ENCODE measurements at regions not wholly inside any gene's neighbourhood (a gene's known extent, or its start where the extent isn't known, plus 50 kb on each side); places are given as distances from the start of the nearest gene placed in this dataset.

- TF ChIP-seq, protein P1, sequence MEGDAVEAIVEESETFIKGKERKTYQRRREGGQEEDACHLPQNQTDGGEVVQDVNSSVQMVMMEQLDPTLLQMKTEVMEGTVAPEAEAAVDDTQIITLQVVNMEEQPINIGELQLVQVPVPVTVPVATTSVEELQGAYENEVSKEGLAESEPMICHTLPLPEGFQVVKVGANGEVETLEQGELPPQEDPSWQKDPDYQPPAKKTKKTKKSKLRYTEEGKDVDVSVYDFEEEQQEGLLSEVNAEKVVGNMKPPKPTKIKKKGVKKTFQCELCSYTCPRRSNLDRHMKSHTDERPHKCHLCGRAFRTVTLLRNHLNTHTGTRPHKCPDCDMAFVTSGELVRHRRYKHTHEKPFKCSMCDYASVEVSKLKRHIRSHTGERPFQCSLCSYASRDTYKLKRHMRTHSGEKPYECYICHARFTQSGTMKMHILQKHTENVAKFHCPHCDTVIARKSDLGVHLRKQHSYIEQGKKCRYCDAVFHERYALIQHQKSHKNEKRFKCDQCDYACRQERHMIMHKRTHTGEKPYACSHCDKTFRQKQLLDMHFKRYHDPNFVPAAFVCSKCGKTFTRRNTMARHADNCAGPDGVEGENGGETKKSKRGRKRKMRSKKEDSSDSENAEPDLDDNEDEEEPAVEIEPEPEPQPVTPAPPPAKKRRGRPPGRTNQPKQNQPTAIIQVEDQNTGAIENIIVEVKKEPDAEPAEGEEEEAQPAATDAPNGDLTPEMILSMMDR (IDR thresholded peaks at IDR 0.05; ENCODE audit: borderline replicate concordance, insufficient read depth, low read depth, low read length): no peak
- no peak overlapping the region for H3K4me3 ChIP-seq (ENCODE audit: low read depth, low read length)
Observed at GRCh38 chr1:193767886-193768285, 581.5 kb upstream of the B3GALT2 start.

- TF ChIP-seq, protein P1 (IDR thresholded peaks at IDR 0.05; ENCODE audit: borderline replicate concordance, insufficient read depth, low read depth, low read length): no peak
- no peak overlapping the region for H3K4me3 ChIP-seq (ENCODE audit: low read depth, low read length)
Observed at GRCh38 chr1:193766329-193766728, 579.9 kb upstream of the B3GALT2 start.

- TF ChIP-seq, protein P1 (IDR thresholded peaks at IDR 0.05; ENCODE audit: borderline replicate concordance, insufficient read depth, low read depth, low read length): no peak
- no peak overlapping the region for H3K4me3 ChIP-seq (ENCODE audit: low read depth, low read length)
Observed at GRCh38 chr1:193763266-193763665, 576.9 kb upstream of the B3GALT2 start.

GRCh38 chr1:193762236-193762635 lies 575.8 kb upstream of the B3GALT2 start:
- TF ChIP-seq, protein P1 (IDR thresholded peaks at IDR 0.05; ENCODE audit: borderline replicate concordance, insufficient read depth, low read depth, low read length): no peak
- no peak overlapping the region for H3K4me3 ChIP-seq (ENCODE audit: low read depth, low read length)

DNA sequence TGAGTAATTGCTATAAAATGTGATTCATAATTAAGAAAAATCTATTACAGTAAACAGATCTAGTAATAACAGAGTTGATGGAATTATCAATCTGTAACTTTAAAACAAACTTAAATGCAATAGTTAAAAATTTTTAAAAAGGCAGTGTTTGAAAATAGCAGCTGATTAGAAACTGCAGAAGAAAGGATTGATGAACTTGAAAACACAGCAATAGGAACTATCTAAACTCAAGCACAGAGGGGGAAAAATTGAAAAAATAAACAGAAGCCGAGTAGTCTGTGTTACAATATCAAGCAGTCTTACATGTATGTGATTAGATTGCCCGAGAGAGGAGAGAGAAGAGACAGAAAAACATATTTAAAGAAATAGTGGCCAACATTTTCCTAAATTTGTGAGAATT lies 569.0 kb upstream of the B3GALT2 start:
- TF ChIP-seq, protein P1 (IDR thresholded peaks at IDR 0.05; ENCODE audit: borderline replicate concordance, insufficient read depth, low read depth, low read length): no peak
- H3K4me3 ChIP-seq (ENCODE audit: low read depth, low read length): no peak overlapping the region

DNA sequence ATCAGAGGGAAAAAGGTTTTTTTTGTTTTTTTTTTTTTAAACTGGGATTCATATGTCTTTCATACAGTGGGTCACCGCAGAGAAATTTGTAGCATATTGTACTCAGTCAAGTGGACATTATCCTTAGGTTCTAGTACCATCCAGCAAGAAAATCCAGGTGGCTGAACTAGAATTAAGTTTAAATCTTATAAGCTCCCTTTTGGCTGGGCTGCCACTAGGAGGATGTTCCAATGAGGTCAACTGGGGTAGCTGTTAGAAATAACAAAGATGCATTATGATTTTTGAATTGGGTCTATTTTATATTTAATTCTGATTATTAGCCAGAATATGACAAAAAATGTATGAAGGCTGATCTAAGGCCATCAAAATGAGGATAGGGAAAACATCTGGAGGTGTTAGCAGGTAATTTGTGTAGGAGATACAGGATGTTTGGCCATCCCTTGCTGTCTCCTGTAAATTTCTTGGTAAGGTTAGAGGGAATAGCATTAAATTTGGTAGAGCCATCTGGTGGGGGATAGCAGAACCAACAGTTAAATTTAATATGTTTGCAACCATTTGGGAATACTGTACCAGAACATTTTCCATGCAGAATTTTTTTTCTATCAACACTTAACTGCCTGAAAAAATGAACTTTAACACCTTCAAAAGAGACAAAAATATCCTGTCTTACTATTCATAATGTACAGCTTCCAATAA lies 568.5 kb upstream of the B3GALT2 start:
- TF ChIP-seq, protein P1 (IDR thresholded peaks at IDR 0.05; ENCODE audit: borderline replicate concordance, insufficient read depth, low read depth, low read length): no peak
- H3K4me3 ChIP-seq (ENCODE audit: low read depth, low read length): no peak overlapping the region

GRCh38 chr1:193754151-193754550 lies 567.7 kb upstream of the B3GALT2 start:
- TF ChIP-seq, protein P1 (IDR thresholded peaks at IDR 0.05; ENCODE audit: borderline replicate concordance, insufficient read depth, low read depth, low read length): no peak
- H3K4me3 ChIP-seq (ENCODE audit: low read depth, low read length): no peak overlapping the region

Measured in GM12875 (cell line).